Keratinocyte (primary cell): ENCODE measurements at regions not wholly inside any gene's neighbourhood (a gene's known extent, or its start where the extent isn't known, plus 50 kb on each side); places are given as distances from the start of the nearest gene placed in this dataset.

ENCODE experiments used
- DNase-seq: peaks from one replicate; pipeline ENCODE4 v3.0.0-alpha.2; 2011; ENCODE audit warnings: low read depth, missing footprints, low spot score
- FAIRE-seq: peaks from 2 replicates; lab custom pipeline; 2011; peaks lifted over from hg19 to GRCh38; lab: Jason Lieb, UNC
- H2AFZ ChIP-seq: 2 replicates; pipeline ENCODE4 v1.6.0; 2012; ENCODE audit warnings: low read length, control low read depth, inconsistent platforms; ENCODE audit not compliant: control insufficient read depth
- H3K27ac ChIP-seq: 2 replicates; pipeline ENCODE4 v1.5.1; 2011; ENCODE audit warnings: low read length; ENCODE audit not compliant: control insufficient read depth, insufficient read depth
- H3K27me3 ChIP-seq: 3 replicates; pipeline ENCODE4 v1.6.0; 2011; ENCODE audit warnings: low read length; ENCODE audit not compliant: control insufficient read depth, insufficient read depth; ENCODE audit errors: extremely low read depth
- H3K36me3 ChIP-seq, 2 experiments: 2 replicates in 1 of 2; 3 replicates in 1 of 2; pipeline ENCODE4 v1.5.1; 2011; ENCODE audit warnings: low read length in 2 of 2, mild to moderate bottlenecking in 1 of 2; ENCODE audit not compliant: control insufficient read depth in 2 of 2, insufficient read depth in 2 of 2; ENCODE audit errors: extremely low read depth in 1 of 2
- H3K4me1 ChIP-seq: 3 replicates; pipeline ENCODE4 v1.5.1; 2011; ENCODE audit warnings: low read length; ENCODE audit not compliant: control insufficient read depth, insufficient read depth; ENCODE audit errors: extremely low read depth
- H3K4me2 ChIP-seq: 3 replicates; pipeline ENCODE4 v1.6.0; 2011; ENCODE audit warnings: low read depth, low read length; ENCODE audit not compliant: control insufficient read depth, insufficient read depth; ENCODE audit errors: extremely low read depth
- H3K4me3 ChIP-seq, 3 experiments: fragments of 200-600 bp in 1 of 3; sonication (generic) in 1 of 3; 2 replicates in 2 of 3; 3 replicates in 1 of 3; pipeline ENCODE4 v1.5.1; 2011 to 2016; ENCODE audit warnings: low read length in 3 of 3, mild to moderate bottlenecking in 3 of 3, control low read depth in 2 of 3, inconsistent platforms in 1 of 3, low read depth in 1 of 3, mixed read lengths in 1 of 3, mixed run types in 1 of 3, moderate library complexity in 1 of 3; ENCODE audit not compliant: control insufficient read depth in 2 of 3, insufficient read depth in 2 of 3; ENCODE audit errors: extremely low read depth in 1 of 3
- H3K79me2 ChIP-seq: 2 replicates; pipeline ENCODE4 v1.6.0; 2012; ENCODE audit warnings: low read length; ENCODE audit not compliant: control insufficient read depth, insufficient read depth
- H3K9ac ChIP-seq: 3 replicates; pipeline ENCODE4 v1.6.0; 2011; ENCODE audit warnings: low read length; ENCODE audit not compliant: control insufficient read depth, insufficient read depth; ENCODE audit errors: extremely low read depth
- H3K9me1 ChIP-seq: 3 replicates; pipeline ENCODE4 v1.6.0; 2011; ENCODE audit warnings: low read length; ENCODE audit not compliant: control insufficient read depth, insufficient read depth; ENCODE audit errors: extremely low read depth
- H3K9me3 ChIP-seq: 2 replicates; pipeline ENCODE4 v1.5.1; 2012; ENCODE audit warnings: low read depth, low read length; ENCODE audit not compliant: control insufficient read depth
- H4K20me1 ChIP-seq: 3 replicates; pipeline ENCODE4 v1.6.0; 2011; ENCODE audit warnings: low read length; ENCODE audit not compliant: control insufficient read depth, insufficient read depth; ENCODE audit errors: extremely low read depth
- CTCF ChIP-seq, 3 experiments: IDR thresholded peaks in 1 of 3; conservative IDR thresholded peaks in 1 of 3; optimal IDR thresholded peaks in 1 of 3; 2 replicates in 2 of 3; 3 replicates in 1 of 3; pipeline versions ENCODE3 to v1.5.1; 2011; ENCODE audit warnings: low read length in 3 of 3, mild to moderate bottlenecking in 3 of 3, moderate library complexity in 2 of 3, control low read depth in 1 of 3, inconsistent platforms in 1 of 3; ENCODE audit not compliant: insufficient read depth in 2 of 3; ENCODE audit errors: extremely low read depth in 1 of 3
- EZH2 ChIP-seq: IDR thresholded peaks from one replicate; pipeline ENCODE4 v1.6.1; 2012; ENCODE audit warnings: inconsistent platforms, mild to moderate bottlenecking, low read length, moderate library complexity
- dilution Hi-C: fragments of 300-500 bp; cut with MboI; formaldehyde crosslinking; loops from one replicate; pipeline ENCODE4 v1.7.0; 2020; ENCODE audit warnings: low sequenced_read_pairs; ENCODE audit not compliant: extremely low pct_ligation_motif_present

- H3K9me3 ChIP-seq, result no peaks in the 10 kb centered on the region
- H3K4me2 ChIP-seq, result no peak overlapping the region
- DNase-seq (no peak), FAIRE-seq (no peak)
- no peak overlapping the region for H2AFZ ChIP-seq
- H3K4me1 ChIP-seq, result no peaks in the 10 kb centered on the region
- no peaks in the 10 kb centered on the region for H3K27me3 ChIP-seq
- H3K36me3 ChIP-seq, result no peaks in the 10 kb centered on the region
- H3K27ac ChIP-seq, result no peak overlapping the region
- H3K4me3 ChIP-seq, result no peak overlapping the region
- H3K79me2 ChIP-seq, result no peaks in the 10 kb centered on the region
- no peak overlapping the region for H3K9ac ChIP-seq
- dilution Hi-C loops, result no loop called here
- TF ChIP-seq EZH2 (no peak), CTCF (optimal IDR thresholded peaks at IDR 0.05 in 1 of 3, IDR thresholded peaks at IDR 0.05 in 1 of 3, conservative IDR thresholded peaks at IDR 0.05 in 1 of 3; ENCODE audit: extremely low read depth in 1 of 3, insufficient read depth in 2 of 3, low read length in 3 of 3) (no peak)
- no peaks in the 10 kb centered on the region for H3K9me1 ChIP-seq
- H4K20me1 ChIP-seq, result no peaks in the 10 kb centered on the region
These were observed 95.6 kb upstream of the ARHGAP20 start for GRCh38 chr11:110807801-110808200.

DNA sequence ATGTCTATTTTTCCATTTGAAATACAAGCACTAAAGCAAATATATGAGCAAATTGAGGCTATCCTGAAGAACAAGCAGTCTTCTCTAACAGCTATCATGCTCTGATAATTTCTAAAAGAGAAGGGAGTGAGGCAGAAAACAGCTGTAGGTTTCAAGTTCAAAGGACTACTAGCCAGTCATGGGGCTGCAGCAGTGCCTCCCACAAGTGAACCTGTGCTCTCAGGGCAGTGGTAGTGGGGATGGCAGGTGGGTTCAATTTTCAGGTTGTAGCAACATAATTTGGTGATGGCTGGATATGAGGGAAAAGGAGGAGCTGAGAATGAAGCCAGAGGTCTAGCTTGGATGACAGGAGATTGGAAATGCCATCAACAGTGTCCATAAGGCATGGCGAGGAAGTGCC lies 93.5 kb upstream of the ARHGAP20 start:
- Histone ChIP-seq H3K36me3 (no peaks in the 10 kb centered on the region), H3K27ac (no peak overlapping the region), H4K20me1 (no peaks in the 10 kb centered on the region), H3K4me3 (no peak overlapping the region), H2AFZ (no peak overlapping the region), H3K4me2 (no peak overlapping the region), H3K27me3 (no peaks in the 10 kb centered on the region), H3K4me1 (no peaks in the 10 kb centered on the region), H3K9me3 (no peaks in the 10 kb centered on the region), H3K9ac (no peak overlapping the region), H3K9me1 (no peaks in the 10 kb centered on the region), H3K79me2 (no peaks in the 10 kb centered on the region)
- dilution Hi-C loops, result no loop called here
- no peak for TF ChIP-seq CTCF (optimal IDR thresholded peaks at IDR 0.05 in 1 of 3, IDR thresholded peaks at IDR 0.05 in 1 of 3, conservative IDR thresholded peaks at IDR 0.05 in 1 of 3; ENCODE audit: extremely low read depth in 1 of 3, insufficient read depth in 2 of 3, low read length in 3 of 3)
- no peak for TF ChIP-seq EZH2
- FAIRE-seq, result no peak
- DNase-seq, result no peak
